ENCODE measurements at regions not wholly inside any gene's neighbourhood (a gene's known extent, or its start where the extent isn't known, plus 50 kb on each side); places are given as distances from the start of the nearest gene placed in this dataset.
A peak's percentile ranks its signal among the peaks of the same experiment; 100 is the strongest.
"Not testable (repeated sequence)": the region's sequence is repeated elsewhere in the genome, so short reads cannot be mapped to it uniquely, and the experiment has no call there.

DNA sequence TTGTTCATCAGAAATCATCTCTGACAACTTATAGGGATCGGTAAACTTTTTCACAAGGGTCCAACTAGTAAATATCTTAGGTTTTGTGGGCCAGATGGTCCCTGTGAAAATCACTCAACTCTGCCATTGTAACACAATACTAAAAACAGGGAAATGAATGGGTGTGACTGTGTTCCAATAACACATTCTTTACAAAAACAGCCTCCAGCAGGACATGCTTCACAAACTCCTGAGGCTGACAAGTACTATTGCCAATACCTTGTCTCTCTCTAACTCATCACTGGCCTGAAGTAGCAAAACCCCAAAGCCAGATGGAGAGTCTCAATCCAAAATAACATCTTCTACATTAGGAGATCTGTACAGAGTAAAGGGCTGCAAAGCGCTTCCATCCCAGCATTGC, 312.3 kb downstream of the TOX3 start:
- no peak for DNase-seq

DNA sequence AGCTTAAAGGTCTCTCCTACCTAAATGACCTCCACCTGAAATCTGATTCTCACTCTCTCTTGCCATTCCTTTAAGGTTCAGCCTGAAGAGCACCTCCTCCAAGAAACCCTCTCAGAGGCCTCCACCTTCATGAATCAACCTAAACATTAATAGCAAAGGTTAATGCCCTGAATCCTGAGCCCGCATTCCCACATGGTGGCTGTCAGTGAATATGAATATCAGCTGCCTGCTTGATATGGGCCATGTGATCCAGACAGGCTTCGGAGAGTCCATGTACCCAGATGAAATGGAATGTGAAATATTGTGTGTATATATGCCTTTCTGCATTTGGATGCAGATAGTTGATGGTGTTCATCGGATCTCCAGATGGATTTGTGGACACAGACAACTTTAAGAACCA, 317.5 kb downstream of the TOX3 start:
- no peak for DNase-seq

DNA sequence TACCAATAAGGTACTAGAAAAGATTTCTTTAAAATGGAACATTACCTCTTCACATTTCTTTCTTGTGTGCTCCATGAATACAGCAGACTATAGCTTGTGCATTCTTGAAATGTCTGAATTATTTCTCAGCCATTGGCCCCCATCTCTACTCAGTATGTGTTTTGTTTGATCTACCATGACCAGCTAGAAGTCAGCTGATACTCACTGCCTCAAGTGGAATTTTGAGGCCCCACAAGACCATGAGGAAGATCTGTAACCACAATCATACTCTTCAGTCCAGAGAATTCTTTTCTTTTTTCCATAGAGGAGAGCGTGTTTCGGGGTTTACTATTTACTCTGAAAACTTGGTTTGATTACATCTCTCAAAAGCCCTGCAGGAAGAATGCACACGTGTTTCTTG, 319.1 kb downstream of the TOX3 start:
- no peak for DNase-seq

DNA sequence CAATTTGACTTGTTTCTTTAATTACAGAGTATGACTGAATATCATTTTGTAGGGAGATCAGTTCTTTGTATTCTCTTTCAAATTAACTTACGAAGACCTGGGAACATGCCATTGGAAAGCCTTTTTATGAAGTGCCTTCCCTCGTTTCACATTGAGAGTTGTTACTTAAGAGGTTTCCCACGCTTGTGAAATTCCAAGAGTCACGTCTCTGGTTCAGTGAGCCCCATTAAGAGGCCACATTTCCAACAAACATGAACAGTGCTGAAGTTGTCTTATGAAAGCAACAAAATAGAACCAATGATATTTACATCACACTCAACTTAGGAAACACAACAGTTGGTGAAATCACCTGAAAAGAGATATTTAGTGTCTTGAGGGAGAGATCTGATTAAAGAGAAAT, 334.1 kb downstream of the TOX3 start:
- no peak for DNase-seq

DNA sequence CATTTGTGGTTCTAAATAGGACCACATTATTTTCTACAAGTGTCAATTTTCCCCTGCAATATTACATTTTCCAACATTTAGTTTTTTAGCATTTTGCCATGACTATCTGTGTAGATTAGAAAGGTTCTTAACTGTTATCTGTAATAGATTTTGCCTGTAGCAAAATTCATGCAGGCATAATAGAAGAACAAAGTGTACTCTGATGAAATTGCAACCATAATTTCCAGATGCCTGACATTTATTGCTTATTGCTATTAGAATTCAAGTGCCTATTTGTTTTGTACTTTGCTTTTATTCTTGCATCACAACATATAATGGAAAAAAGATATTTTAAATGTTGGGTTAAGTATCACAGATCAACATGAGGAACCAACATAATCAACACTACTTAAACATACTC, 337.7 kb downstream of the TOX3 start:
- no peak for DNase-seq

DNA sequence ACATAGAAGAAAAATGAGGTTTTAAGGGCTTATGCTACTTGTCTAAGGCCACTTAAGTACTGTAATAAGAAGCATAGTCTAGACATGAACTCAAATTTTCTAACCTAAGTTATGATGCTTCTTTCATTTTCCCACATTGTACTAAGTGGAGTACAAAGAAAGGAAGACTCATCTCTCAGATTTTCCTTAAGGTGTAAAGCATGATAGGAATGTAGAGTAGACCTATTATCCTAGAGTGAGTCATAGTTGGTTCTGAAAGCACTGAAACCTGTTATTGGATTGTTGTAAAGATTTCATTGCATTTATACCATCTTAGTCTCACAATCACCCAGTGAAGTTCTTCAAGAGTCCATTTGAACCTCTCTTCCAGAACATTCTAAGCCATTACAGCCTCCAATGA, 343.8 kb downstream of the TOX3 start:
- DNase-seq: no peak

DNA sequence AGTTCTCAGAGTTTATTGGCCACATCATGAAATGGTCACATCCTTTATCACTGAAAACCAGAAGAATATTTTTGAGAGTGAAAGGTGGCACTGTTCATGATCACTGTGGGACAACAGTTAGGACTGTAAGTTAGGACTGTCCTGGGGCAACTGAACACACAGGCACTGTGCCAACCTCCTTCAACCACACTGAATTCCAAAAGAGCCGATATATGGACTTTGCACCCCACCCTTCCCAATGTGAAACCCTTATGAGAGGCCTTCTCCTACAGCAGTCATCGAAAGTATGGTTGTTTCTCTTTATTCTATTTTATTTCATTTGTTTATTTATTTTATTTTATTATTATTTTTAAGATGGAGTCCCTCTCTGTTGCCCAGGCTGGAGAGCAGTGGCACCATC, 353.5 kb downstream of the TOX3 start:
- DNase-seq: no peak

DNA sequence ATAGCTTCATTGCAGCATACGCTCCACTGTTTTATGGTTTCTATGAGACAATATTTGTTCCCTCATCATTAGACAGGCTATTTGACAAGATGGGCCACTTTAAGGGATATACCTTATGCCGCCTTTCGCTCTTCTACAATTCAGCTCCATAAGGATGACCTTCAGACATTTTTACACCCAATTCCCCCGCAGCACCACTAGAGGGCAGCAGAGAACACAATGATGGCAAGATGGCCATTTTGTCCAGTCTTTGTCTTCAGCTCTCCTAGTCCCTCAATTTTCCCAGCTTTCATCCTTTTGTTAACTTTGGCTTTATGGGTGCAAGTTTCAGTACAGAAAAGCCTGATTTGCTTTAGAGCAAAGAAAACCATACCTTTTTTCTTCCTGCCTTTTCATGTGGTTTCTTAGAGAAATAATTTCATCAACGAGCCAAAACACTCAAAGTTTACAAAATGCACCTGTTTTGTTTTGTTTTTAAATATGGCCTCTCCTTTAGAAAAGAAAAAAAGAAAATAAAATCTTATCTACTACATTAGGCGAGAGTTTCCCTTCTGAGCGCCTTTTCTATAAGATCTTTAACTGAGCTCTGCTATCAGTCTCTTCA, 355.3 kb downstream of the TOX3 start:
- peak; percentile 59 for DNase-seq

DNA sequence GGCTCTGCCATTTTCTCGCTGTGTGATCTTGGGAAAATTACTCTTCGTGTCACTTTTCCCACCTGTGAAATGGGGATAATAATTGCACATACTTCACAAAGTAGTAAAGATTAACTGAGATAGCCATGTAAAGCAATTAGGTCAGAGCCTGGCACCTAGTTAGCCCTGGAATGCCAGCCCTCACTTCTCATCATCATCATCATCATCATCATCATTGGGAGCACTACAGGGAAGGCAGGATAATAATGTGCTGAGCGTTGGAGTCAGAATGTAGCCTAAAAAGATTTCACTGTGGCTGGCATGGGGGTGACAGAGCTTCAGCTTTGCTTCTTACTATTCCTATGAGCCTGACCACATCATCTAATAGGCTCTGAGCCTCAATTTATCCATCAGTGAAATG, 362.6 kb downstream of the TOX3 start:
- DNase-seq: no peak

DNA sequence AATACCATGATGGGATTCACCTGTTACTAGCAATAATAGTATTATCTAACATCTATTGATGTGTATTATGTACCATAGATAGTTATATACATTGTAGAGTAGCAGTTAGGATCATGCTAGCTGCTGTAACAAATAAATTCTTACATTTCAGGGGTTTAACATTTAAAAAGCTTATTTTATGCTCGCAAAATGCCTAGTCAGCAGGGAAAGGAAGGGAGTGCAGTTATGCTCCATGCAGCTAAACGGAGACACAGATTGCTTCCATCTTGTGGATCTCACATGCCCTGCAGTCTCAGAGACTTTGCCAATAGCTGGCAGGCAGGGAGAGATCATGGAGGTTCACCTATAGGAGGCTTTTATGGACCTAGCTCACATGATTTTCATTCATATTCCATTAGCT, 364.1 kb downstream of the TOX3 start:
- DNase-seq: no peak

DNA sequence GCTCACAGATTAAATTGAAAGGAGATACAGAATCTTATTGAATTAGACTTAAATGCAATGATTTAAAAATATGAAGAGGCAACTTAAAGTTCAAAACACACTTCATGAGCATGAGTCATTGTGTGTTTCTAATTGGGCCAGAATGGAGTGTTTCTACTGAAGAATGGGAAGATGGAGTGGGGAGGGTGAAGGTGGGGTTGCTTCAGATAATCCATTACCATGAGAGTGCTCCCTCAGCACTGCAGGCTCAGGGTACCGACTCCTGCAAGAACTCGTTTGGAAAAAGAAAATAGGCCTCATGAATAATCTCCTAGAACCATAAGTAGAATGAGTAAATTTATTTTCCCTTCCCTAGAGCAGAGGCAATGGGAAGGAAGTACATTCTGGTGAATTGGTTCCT, 372.8 kb downstream of the TOX3 start:
- DNase-seq: no peak

DNA sequence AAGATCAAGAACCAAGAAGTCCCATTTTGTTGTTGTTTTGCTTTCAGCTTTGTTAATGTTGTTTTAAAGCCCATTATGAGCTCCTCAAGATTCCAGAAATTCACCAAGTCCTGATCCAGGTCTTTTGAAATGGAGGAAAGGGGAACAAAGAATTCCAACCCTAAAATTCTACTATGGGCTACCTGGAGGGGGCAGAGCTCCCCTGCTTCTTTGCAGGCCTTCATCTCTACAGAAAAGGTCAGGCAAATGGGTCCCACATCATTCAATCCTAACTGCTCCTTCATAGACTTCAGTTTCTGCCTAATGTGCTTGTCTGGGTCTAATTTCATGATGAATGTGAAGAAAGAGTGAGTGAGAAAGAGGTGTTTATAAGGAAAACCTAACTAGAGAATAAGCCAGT, 375.5 kb downstream of the TOX3 start:
- DNase-seq: no peak

DNA sequence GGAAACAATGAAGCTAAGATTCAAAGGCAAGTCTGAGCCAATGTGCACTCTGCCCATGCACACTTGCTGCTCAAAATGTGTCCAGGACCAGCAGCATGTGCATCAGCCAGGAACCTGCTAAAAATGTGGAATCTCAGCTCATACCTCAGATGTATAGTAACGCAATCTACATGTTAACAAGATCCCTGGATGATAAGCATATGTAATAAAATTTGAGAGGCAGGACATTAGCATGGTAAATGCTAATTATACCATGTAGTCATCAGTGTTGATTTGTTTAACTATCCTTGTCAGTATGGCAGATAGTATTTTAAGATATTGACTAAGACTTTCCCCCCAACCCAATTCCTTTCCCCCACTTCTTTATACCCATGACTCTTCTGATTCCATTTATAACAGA, 379.6 kb downstream of the TOX3 start:
- DNase-seq: no peak

DNA sequence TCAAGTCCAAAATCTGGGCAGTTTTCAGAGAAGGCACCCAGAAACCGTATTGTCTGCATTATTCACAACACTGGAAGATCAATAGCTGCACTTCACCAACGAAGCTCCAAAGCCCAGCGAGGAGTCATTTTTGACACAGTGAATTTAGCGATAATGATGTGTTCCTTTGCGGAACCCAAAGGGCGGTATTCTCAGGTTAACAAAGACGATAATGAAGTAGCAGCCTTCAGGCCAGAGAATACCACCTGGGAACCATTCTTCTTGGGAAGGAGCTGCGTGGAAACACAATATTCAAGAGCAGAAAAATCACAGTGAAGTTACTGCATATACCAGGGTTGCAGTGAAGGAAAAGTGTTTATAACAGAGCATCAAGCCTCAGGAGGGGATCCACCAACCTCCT, 381.0 kb downstream of the TOX3 start:
- DNase-seq: no peak

DNA sequence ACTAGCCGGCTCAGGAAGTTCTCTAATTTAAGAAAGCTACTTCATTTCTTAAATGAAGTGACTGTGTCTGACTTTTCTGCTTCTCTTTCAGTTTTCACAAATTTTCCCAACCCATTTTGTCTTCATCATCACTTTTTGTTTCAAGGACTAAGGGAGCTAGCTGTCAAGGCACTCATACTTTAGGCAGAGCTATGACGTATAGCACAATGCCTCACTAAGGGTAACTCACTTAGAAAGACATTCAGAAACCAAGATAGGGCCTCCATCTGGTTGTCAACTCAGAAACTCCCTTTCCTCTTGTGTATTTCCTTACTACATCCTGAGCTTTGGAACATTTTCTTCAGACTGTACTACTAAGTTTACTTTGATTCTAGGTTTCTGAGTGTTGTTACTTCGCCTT, 397.9 kb downstream of the TOX3 start:
- DNase-seq: no peak

DNA sequence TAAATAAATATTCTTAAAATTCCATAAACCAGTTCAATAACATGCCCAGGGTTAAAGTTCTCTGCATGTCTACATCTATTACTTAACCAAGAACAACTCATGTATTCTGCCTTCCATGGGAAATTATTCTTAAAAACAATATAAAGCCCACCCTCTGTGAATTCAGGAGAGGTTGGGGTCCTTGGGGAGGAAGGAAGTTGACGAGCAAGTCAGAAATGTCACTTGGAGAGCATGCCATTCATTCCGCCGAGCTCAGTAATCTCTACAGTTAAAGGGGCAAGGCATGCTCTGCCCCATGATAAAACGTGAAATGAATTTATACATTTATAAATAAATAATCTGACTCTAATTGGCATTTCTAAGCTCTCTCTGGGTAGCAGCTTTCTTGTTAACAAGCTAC, 405.1 kb downstream of the TOX3 start:
- DNase-seq: no peak

DNA sequence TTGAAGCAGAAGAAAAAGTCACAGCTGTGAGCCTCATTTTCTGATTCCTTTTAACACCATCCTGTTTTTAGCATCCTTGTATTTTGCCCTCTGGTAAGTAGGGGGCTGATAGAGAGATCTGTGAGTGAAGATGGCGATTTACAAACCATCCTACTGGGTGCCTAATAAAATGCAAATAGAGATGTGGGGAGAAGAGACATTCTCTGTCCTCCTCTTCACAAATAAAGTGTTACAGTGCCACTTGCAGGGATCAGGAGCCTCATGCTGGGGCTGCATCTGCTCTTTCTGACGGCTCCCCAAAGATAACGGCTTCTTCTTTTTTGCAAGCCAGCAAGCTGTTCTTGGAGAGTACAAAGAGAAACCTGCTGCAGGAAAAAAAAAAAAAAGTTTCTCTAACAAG, 418.6 kb downstream of the TOX3 start:
- DNase-seq: no peak

DNA sequence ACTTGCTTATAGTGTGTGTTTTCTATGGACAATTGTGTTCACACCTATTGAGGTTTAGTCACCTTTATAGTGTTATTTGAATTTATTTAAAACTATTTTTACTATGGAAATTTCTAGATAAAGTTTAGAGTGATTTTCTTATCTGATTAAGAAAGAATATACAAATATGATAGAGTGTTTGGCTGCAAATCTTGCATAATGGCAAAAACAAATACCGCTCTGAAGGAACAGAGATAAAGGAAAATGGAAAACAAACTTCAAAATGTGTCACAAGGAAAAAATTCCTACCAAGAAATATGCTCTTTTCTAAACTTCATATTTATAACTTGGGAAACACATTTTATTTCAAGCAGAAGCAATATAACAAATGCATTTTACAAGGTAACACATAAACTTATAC, 423.1 kb downstream of the TOX3 start:
- no peak for DNase-seq

DNA sequence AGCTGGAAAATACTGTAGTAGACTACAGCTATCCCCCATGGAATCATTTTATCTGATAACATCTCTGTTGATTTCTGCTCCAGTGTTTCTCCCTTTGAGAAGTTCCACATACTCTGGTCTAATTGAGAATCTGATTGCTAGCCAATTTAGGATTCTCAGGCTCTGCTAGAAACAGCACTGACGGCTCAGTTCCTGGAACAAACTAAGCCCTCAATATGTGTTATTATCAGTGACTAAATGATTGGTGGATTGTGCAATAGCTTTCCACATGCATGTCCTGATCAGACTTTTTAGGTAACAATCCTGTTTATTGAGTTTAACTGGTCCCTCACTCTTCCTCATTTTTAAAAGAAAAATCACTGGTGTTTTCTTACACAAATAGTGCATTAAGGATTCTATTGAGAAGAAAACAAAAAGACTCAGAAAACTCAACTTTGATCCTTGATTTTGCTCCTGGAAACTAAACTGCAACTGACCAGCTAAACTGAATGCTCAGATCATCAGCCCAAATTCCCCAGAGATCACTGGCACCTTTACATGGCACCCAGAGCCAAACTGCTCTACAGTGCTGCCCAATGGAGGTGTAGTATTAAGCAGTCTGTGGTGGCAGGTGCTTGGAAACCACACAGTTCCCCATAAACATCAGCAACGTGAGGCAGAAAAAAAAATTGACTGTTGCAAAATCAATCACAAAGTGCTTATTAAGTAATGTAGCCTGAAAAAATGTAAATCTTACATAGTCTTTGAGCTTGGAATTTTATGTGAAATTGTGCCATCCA, 423.7 kb downstream of the TOX3 start:
- DNase-seq: no peak

DNA sequence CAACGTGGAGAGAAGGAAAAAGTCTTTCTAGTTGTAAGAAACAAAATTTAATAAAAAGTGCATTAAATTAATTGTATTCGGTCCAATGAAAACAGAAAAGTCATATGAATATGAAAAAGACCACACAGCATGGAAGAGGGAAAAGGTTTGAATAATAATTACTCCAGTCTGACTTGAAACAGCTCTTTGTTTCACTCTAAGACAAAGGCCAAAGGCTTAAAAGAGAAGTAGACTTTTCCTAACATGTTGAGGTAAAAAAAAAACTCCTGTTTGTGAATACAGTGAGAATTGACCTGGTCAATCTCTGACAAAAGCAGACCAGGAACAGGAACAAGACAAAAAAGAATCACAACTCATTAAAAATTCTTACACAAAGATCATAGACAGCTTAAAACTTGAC, 429.8 kb downstream of the TOX3 start:
- DNase-seq: no peak

DNA sequence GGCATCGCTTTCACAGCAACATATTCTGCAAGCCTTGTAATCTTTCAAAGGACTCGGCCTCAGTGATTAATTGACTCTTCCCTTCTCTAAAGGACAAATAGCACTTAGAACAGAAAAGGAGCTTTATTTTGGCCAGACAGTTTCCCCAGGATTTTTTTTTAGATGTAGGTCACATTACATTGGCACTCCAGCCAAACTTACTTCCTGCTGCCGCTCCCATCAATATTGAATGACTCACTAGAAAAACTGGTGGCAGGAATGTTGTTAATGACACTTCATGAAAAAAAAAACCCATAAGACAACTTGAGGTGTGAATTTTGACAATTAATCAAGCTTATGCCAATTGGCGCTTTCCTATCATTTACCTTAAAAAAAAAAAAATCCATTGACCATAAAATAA, 432.6 kb downstream of the TOX3 start:
- no peak for DNase-seq

DNA sequence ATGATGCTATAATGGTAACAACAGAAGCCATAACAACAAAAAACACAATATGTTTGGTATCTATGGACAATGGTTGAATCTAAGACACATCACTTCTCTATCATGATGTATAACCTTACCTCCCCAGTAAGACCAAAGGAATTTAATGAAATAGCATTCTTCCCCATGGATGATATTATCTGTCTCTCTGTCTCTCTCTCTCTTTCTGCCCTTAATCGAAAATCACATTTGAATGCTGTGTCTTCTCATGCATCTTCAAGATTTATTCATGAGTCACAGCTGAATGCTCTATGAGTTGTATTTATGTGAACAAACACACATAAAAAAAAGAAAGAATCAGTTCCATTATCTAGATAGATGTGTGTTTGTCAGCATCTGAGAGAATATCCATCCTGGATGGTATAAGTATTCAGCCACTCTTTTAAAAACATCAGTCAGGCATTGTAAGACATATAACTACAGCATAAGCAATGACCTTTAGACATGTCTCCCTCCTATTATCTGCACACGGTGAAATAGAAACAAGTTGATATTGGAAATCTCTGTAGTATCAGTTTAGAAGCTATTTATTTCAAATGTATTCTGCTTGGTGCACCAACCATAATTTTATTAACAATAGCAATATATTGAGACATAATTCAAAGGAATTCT, 433.3 kb downstream of the TOX3 start:
- no peak for DNase-seq

DNA sequence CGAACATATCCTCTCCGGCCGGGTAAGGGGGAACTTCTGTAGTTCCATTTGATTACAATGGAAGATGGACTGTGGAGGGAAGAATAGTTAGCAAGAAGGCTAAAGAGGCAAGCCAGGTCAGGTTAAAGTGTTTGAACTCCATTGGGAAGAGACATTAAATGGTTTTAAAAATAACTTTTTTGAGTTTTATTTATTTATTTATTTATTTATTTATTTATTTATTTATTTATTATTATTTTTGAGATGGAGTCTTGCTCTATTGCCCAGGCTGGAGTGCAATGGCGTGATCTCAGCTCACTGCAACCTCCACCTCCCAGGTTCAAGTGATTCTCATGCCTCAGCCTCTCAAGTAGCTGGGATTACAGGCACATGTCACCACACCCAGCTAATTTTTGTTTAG, 441.9 kb downstream of the TOX3 start:
- DNase-seq: not testable (repeated sequence)

DNA sequence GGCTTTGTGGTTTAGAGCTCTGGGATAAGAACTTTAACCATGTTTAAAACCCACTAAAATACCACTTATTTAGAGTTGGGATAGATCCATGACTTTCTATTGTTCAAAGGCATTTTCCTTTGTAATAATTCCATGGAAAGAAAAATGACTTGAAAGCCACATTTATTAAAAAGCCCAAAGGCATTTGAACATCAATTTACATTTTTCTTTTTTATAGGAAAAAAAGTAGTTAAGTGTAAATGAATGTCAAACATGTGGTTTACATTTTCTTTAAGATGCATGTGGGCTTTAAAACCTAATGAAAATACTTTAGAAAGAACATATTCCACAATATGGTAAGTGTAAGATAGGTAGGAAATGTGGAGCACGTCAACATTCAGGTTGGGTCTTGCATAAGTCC, 443.2 kb downstream of the TOX3 start:
- no peak for DNase-seq

DNA sequence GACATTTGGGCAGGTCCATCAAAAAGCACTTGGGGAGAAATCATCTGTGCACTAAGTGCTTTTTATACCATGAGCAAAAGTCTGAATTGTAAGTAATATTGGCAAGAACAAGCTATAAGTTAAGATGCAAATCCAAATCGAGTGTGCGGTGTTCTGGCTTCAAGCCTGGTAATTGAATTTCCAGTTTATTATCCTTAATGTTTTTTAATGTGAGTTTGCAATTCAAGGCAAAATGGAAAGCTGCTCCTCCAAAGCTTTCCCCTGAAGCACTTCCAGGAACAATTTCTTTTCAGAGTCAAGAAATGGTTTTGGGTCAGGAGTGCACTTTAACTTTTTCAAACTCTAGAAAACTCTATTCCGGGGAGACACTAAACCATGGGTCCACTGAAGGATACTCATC, 445.7 kb downstream of the TOX3 start:
- no peak for DNase-seq
